Activated CD4-positive, alpha-beta T cell treated with anti-CD3 and anti-CD28 coated beads for 36 hours (primary cell): ENCODE measurements at regions not wholly inside any gene's neighbourhood (a gene's known extent, or its start where the extent isn't known, plus 50 kb on each side); places are given as distances from the start of the nearest gene placed in this dataset.

Experiments
- ATAC-seq: fragments of 200-7000 bp; cut with Tn5 transposase; one replicate; pipeline ENCODE4 v1.10.0; 2021; ENCODE audit warnings: mild to moderate bottlenecking, moderate library complexity
- CTCF ChIA-PET: fragments of 350-600 bp; sonication (Branson Sonifier 250); formaldehyde crosslinking; loops from one replicate; lab custom pipeline; 2021; ENCODE audit warnings: antibody characterized with exemption; lab: Charles Lee
- POLR2A ChIA-PET: fragments of 350-600 bp; sonication (Branson Sonifier 250); formaldehyde crosslinking; loops from one replicate; lab custom pipeline; 2021; ENCODE audit warnings: antibody characterized with exemption, inconsistent platforms; lab: Charles Lee
- DNase-seq: peaks from one replicate; pipeline ENCODE4 v3.0.0-alpha.2; 2020
- H3K27ac Mint-ChIP-seq: one replicate; pipeline ENCODE4 v1.8.0; 2021; ENCODE audit warnings: mixed read lengths
- H3K27me3 Mint-ChIP-seq: one replicate; pipeline ENCODE4 v1.8.0; 2021; ENCODE audit warnings: mixed read lengths
- H3K36me3 Mint-ChIP-seq: one replicate; pipeline ENCODE4 v1.8.0; 2021; ENCODE audit warnings: low read depth, mixed read lengths
- H3K4me1 Mint-ChIP-seq: one replicate; pipeline ENCODE4 v1.8.0; 2021; ENCODE audit warnings: mixed read lengths
- H3K4me3 Mint-ChIP-seq: one replicate; pipeline ENCODE4 v1.8.0; 2021; ENCODE audit warnings: mild to moderate bottlenecking, moderate library complexity, mixed read lengths
- H3K9me3 Mint-ChIP-seq: one replicate; pipeline ENCODE4 v1.8.0; 2021; ENCODE audit warnings: low read depth, mixed read lengths
- intact Hi-C, 2 experiments: fragments of 100-400 bp; cut with DNase I in 1 of 2; cut with micrococcal nuclease in 1 of 2; formaldehyde crosslinking; loops; one replicate each; pipeline versions ENCODE4 v1.14.2 to v1.15.1; 2022 to 2024; cut with DNase I, micrococcal nuclease

DNA sequence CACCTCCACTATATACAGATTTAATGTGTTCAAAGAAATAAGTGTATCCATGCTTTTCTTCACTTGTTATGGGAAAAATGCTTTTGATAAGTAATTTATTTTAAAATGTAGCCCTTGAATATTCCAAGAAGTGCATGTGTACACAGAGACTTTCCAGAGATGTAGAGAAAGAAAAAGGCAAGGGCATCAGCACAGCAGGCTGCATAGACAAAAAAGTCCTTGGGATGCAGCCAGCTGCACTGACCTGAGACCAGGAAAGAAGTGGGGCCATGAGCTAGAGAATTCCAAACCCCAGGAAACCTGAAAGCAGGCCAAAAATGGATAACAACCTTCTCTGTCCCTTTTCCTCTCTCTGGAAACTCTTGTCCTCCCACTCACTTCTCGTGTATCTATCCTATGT is 51.6 kb upstream of the PRDM8 start:
- no peaks in the 10 kb centered on the region for H3K27me3 Mint-ChIP-seq
- intact Hi-C loops = no loop called here
- H3K9me3 Mint-ChIP-seq = no peaks in the 10 kb centered on the region
- no peak overlapping the region for H3K4me3 Mint-ChIP-seq
- ChIA-PET POLR2A (no interaction called here), CTCF (interaction anchor here (1.1 kb wide), 1 partner anchor 20 kb away, joined by 4 read pairs; no protein-coding TSS in a partner anchor)
- peaks cover 20% of the 10 kb centered on the region for H3K4me1 Mint-ChIP-seq
- no peaks in the 10 kb centered on the region for H3K36me3 Mint-ChIP-seq
- ATAC-seq (no peak), DNase-seq (no peak)
- no peak overlapping the region for H3K27ac Mint-ChIP-seq

- H3K27me3 Mint-ChIP-seq = no peaks in the 10 kb centered on the region
- ATAC-seq (no peak), DNase-seq (no peak)
- H3K9me3 Mint-ChIP-seq = no peaks in the 10 kb centered on the region
- ChIA-PET CTCF (interaction anchor here (1.0 to 1.1 kb wide), 2 partner anchors 19 to 40 kb away, joined by 3 to 4 read pairs; no protein-coding TSS in a partner anchor), POLR2A (no interaction called here)
- H3K27ac Mint-ChIP-seq = no peak overlapping the region
- H3K36me3 Mint-ChIP-seq = no peaks in the 10 kb centered on the region
- intact Hi-C loops = no loop called here
- peaks cover 26% of the 10 kb centered on the region for H3K4me1 Mint-ChIP-seq
- H3K4me3 Mint-ChIP-seq = no peak overlapping the region
Observed at GRCh38 chr4:80144676-80145470, 52.4 kb upstream of the PRDM8 start.

DNA sequence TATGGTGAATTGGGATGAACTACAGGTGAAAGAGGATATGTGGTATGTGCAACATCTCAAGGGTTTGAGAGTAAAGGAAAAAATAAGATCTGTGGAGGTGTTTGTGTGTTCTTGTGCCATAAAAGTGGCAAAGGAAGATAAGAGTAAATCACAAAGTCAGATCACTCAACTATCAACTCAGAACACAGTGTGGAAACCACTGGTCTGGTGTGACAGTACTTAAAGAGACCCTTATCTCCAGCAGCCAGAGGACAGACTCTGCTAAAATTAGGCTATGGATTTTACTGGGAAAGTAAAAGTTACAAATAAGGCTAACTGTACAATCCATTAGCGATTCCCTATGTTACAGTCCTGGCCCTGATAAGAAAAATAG is 54.0 kb upstream of the PRDM8 start:
- POLR2A ChIA-PET = no interaction called here
- intact Hi-C loops = no loop called here
- Mint-ChIP-seq H3K4me1 (peaks cover 42% of the 10 kb centered on the region), H3K36me3 (no peaks in the 10 kb centered on the region), H3K4me3 (no peak overlapping the region), H3K27ac (no peak overlapping the region), H3K27me3 (no peaks in the 10 kb centered on the region), H3K9me3 (no peaks in the 10 kb centered on the region)
- CTCF ChIA-PET = no interaction called here
- no peak for DNase-seq
- ATAC-seq = no peak

DNA sequence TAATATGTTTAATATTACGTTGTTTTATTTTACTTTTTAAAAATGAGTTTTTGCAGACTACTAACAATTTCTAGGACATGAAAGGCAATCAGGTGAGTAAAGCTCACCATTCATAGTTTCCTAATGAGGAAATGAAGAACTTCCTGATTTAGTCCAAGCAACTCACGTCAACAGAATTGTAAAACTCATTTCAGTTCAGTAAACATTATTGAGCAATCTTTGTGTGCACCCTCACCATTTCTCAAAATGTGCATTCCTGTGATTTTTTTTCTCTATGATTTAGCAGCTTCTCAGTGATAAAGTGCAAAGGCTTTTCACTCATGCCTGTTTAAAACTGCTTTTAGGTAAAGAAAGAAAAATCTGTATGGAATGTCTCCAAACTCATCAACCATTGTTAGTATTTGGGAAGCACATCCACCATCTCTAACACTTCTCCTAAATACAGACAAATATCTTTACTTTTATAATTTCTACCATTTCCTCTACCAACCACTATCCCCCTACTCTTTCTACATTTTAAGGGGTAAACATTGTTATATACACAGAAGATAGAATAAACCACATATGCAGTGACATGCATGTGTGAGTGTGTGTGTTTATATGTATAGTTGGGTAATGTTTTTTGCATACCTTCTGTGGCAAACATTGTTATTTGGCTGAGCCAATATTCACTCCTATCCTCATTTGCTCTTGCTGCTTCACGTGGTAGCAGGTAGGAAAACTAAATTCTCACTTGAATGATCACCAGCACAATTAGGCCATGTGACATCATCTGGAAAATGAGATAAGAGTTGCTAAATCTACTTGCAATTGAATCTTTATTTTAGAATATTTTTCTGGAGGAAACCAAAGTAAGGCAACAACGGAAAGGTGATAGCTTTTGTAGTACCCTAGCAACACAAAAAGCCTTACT is 54.7 kb upstream of the PRDM8 start:
- ATAC-seq (no peak), DNase-seq (no peak)
- intact Hi-C loops = no loop called here
- H3K27me3 Mint-ChIP-seq = no peaks in the 10 kb centered on the region
- no peak overlapping the region for H3K27ac Mint-ChIP-seq
- H3K9me3 Mint-ChIP-seq = no peaks in the 10 kb centered on the region
- ChIA-PET POLR2A (no interaction called here), CTCF (interaction anchor here (0.9 kb wide), 1 partner anchor 12 kb away, joined by 3 read pairs; no protein-coding TSS in a partner anchor)
- H3K4me3 Mint-ChIP-seq = no peak overlapping the region
- peaks cover 49% of the 10 kb centered on the region for H3K4me1 Mint-ChIP-seq
- H3K36me3 Mint-ChIP-seq = peaks cover under 1% of the 10 kb centered on the region

- intact Hi-C loops = no loop called here
- Mint-ChIP-seq H3K4me3 (no peak overlapping the region), H3K27ac (no peak overlapping the region), H3K9me3 (no peaks in the 10 kb centered on the region), H3K27me3 (no peaks in the 10 kb centered on the region), H3K4me1 (peaks cover 54% of the 10 kb centered on the region), H3K36me3 (peaks cover 3% of the 10 kb centered on the region)
- DNase-seq (no peak), ATAC-seq (no peak)
- POLR2A ChIA-PET = no interaction called here
- CTCF ChIA-PET = interaction anchor here (1.1 to 1.8 kb wide), 2 partner anchors 11 to 16 kb away, joined by 3 to 8 read pairs; no protein-coding TSS in a partner anchor
Observed at GRCh38 chr4:80141543-80141942, 55.8 kb upstream of the PRDM8 start.

GRCh38 chr4:80140194-80140593 is 57.1 kb upstream of the PRDM8 start:
- H3K9me3 Mint-ChIP-seq = no peaks in the 10 kb centered on the region
- H3K27me3 Mint-ChIP-seq = no peaks in the 10 kb centered on the region
- no peak overlapping the region for H3K27ac Mint-ChIP-seq
- intact Hi-C loops = no loop called here
- H3K36me3 Mint-ChIP-seq = peaks cover 3% of the 10 kb centered on the region
- CTCF ChIA-PET = interaction anchor here (0.7 to 3.4 kb wide), 8 partner anchors 9 to 78 kb away, joined by 3 to 14 read pairs (median 5); no protein-coding TSS in a partner anchor
- DNase-seq (no peak), ATAC-seq (no peak)
- POLR2A ChIA-PET = no interaction called here
- no peak overlapping the region for H3K4me3 Mint-ChIP-seq
- H3K4me1 Mint-ChIP-seq = peaks cover 56% of the 10 kb centered on the region

- peak overlapping the region; percentile 59 for H3K27ac Mint-ChIP-seq
- H3K36me3 Mint-ChIP-seq = peaks cover 3% of the 10 kb centered on the region
- no peak for DNase-seq
- no peak overlapping the region for H3K4me3 Mint-ChIP-seq
- peaks cover 58% of the 10 kb centered on the region for H3K4me1 Mint-ChIP-seq
- ChIA-PET CTCF (interaction anchor here (0.7 to 3.4 kb wide), 8 partner anchors 9 to 253 kb away, joined by 3 to 14 read pairs (median 5); no protein-coding TSS in a partner anchor), POLR2A (no interaction called here)
- ATAC-seq = no peak
- no peaks in the 10 kb centered on the region for H3K9me3 Mint-ChIP-seq
- H3K27me3 Mint-ChIP-seq = no peaks in the 10 kb centered on the region
- intact Hi-C loops = loop anchor here (1.0 to 2.0 kb wide), 5 partner anchors 12 to 43 kb away; no protein-coding TSS in a partner anchor
Observed at GRCh38 chr4:80139671-80140070, 57.6 kb upstream of the PRDM8 start.

- Mint-ChIP-seq H3K4me3 (no peak overlapping the region), H3K27me3 (no peaks in the 10 kb centered on the region), H3K36me3 (peaks cover 3% of the 10 kb centered on the region), H3K4me1 (peaks cover 58% of the 10 kb centered on the region), H3K27ac (peak overlapping the region; percentile 71), H3K9me3 (no peaks in the 10 kb centered on the region)
- ChIA-PET CTCF (interaction anchor here (0.6 to 3.4 kb wide), 9 partner anchors 8 to 252 kb away, joined by 3 to 14 read pairs (median 3); no protein-coding TSS in a partner anchor), POLR2A (no interaction called here)
- intact Hi-C loops = loop anchor here (1.0 to 2.0 kb wide), 5 partner anchors 12 to 44 kb away; no protein-coding TSS in a partner anchor
- ATAC-seq = peak; percentile 95
- peak; percentile 74 for DNase-seq
Observed at GRCh38 chr4:80138551-80139538, 58.5 kb upstream of the PRDM8 start.

DNA sequence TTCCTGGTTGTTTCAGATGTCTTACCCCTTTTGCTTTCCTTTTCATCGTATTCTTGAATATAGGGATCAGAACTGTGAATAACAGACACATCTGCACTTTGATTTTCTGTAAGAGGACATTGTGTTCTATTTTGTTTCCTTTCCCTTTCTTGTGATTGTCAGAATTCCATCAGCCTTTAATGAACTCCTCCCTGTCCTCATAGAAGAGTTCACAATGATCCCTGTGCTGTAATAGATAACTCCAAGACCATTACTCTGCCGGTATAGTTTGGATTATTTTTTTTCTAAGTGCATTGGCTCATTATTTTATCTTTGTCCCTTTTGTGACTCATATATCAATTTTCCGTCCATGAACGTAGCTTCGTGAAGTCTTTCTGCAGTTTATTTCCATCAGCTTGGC is 59.7 kb upstream of the PRDM8 start:
- Mint-ChIP-seq H3K9me3 (no peaks in the 10 kb centered on the region), H3K27me3 (no peaks in the 10 kb centered on the region), H3K4me1 (peaks cover 51% of the 10 kb centered on the region), H3K27ac (peak overlapping the region; percentile 28), H3K36me3 (peaks cover 3% of the 10 kb centered on the region), H3K4me3 (no peak overlapping the region)
- no peak for DNase-seq
- ATAC-seq = no peak
- POLR2A ChIA-PET = interaction anchor here (0.7 kb wide), 1 partner anchor 12 kb away, joined by 3 read pairs; no protein-coding TSS in a partner anchor
- intact Hi-C loops = loop anchor here in 1 of 2 experiments (2.0 kb wide), 3 partner anchors 17 to 45 kb away; no protein-coding TSS in a partner anchor
- CTCF ChIA-PET = interaction anchor here (2.1 to 3.4 kb wide), 3 partner anchors 9 to 45 kb away, joined by 7 to 14 read pairs (median 10); no protein-coding TSS in a partner anchor

GRCh38 chr4:80136270-80136669 is 61.0 kb upstream of the PRDM8 start:
- peaks cover 42% of the 10 kb centered on the region for H3K4me1 Mint-ChIP-seq
- no peak overlapping the region for H3K27ac Mint-ChIP-seq
- ATAC-seq (no peak), DNase-seq (no peak)
- intact Hi-C loops = no loop called here
- H3K9me3 Mint-ChIP-seq = no peaks in the 10 kb centered on the region
- H3K36me3 Mint-ChIP-seq = peaks cover 3% of the 10 kb centered on the region
- POLR2A ChIA-PET = no interaction called here
- no peaks in the 10 kb centered on the region for H3K27me3 Mint-ChIP-seq
- CTCF ChIA-PET = interaction anchor here (2.1 to 2.4 kb wide), 2 partner anchors 8 to 11 kb away, joined by 7 to 10 read pairs; no protein-coding TSS in a partner anchor
- no peak overlapping the region for H3K4me3 Mint-ChIP-seq
